GM12878 (cell line): ENCODE measurements at regions not wholly inside any gene's neighbourhood (a gene's known extent, or its start where the extent isn't known, plus 50 kb on each side); places are given as distances from the start of the nearest gene placed in this dataset.
A peak's percentile ranks its signal among the peaks of the same experiment; 100 is the strongest.

ENCODE experiments used
- ATAC-seq: fragments of 200-7000 bp; cut with Tn5 transposase; 3 replicates; pipeline ENCODE4 v1.9.1; 2020; ENCODE audit warnings: mild to moderate bottlenecking, moderate library complexity
- BruUV-seq: library from RNA; stranded (reverse); fragments of 400-500 nt; replicated peaks from 2 replicates; lab custom pipeline; 2021; lab: Mats Ljungman, UMichigan
- CTCF ChIA-PET: fragments of 300-600 bp; sonication (Branson Sonifier 250); formaldehyde crosslinking; extraction: SDS; loops from one replicate; lab custom pipeline; 2021; ENCODE audit warnings: inconsistent platforms; lab: Yijun Ruan, JAX
- POLR2A ChIA-PET: fragments of 350-600 bp; formaldehyde crosslinking; extraction: SDS; loops from one replicate; lab custom pipeline; 2021; ENCODE audit warnings: inconsistent platforms; lab: Charles Lee
- RAD21 ChIA-PET: fragments of 300-600 bp; sonication (Branson Sonifier 250); formaldehyde crosslinking; loops from one replicate; lab custom pipeline; 2023; ENCODE audit warnings: antibody characterized with exemption; ENCODE audit not compliant: unreplicated experiment; lab: Charles Lee
- SMC1A ChIA-PET: fragments of 300-600 bp; sonication (Branson Sonifier 250); formaldehyde crosslinking; loops from one replicate; lab custom pipeline; 2023; ENCODE audit not compliant: unreplicated experiment, uncharacterized antibody; lab: Charles Lee
- DNase-seq: peaks from one replicate; pipeline ENCODE4 v3.0.0-alpha.2; 2011; ENCODE audit warnings: low read depth, low spot score
- FAIRE-seq: peaks from 3 replicates; lab custom pipeline; 2011; peaks lifted over from hg19 to GRCh38; lab: Jason Lieb, UNC
- H2AFZ ChIP-seq: 2 replicates; pipeline ENCODE4 v1.6.0; 2011; ENCODE audit warnings: low read depth, low read length, control low read depth; ENCODE audit not compliant: control insufficient read depth
- H3K27ac ChIP-seq: 2 replicates; pipeline ENCODE4 v1.5.1; 2011; ENCODE audit warnings: control low read depth; ENCODE audit not compliant: control insufficient read depth, insufficient read depth
- H3K27me3 ChIP-seq, 2 experiments: replicated peaks in 1 of 2; 2 replicates each; pipeline versions ENCODE4 v1.6.0 to v1.6.1; 2011; ENCODE audit warnings: low read length in 1 of 2; ENCODE audit not compliant: control insufficient read depth in 2 of 2, insufficient read depth in 2 of 2
- H3K36me3 ChIP-seq, 2 experiments: 2 replicates each; pipeline ENCODE4 v1.5.1; 2011; ENCODE audit warnings: low read length in 1 of 2; ENCODE audit not compliant: control insufficient read depth in 2 of 2, insufficient read depth in 2 of 2
- H3K4me1 ChIP-seq: 2 replicates; pipeline ENCODE4 v1.6.1; 2011; ENCODE audit warnings: mild to moderate bottlenecking, low read length, moderate library complexity, mixed read lengths; ENCODE audit not compliant: control insufficient read depth, insufficient read depth
- H3K4me2 ChIP-seq: 2 replicates; pipeline ENCODE4 v1.6.0; 2011; ENCODE audit warnings: control low read depth; ENCODE audit not compliant: control insufficient read depth, insufficient read depth
- H3K4me3 ChIP-seq: fragments of 200-600 bp; sonication (generic); 2 replicates; pipeline ENCODE4 v1.5.1; 2016
- H3K79me2 ChIP-seq: 2 replicates; pipeline ENCODE4 v1.6.0; 2011; ENCODE audit warnings: low read length; ENCODE audit not compliant: control insufficient read depth, insufficient read depth
- H3K9ac ChIP-seq: 2 replicates; pipeline ENCODE4 v1.8.0; 2011; ENCODE audit warnings: low read length, control low read depth, mixed read lengths; ENCODE audit not compliant: control insufficient read depth, insufficient read depth
- H3K9me3 ChIP-seq: replicated peaks from 3 replicates; pipeline ENCODE4 v1.5.1; 2011; ENCODE audit warnings: mild to moderate bottlenecking, low read length; ENCODE audit not compliant: control insufficient read depth, insufficient read depth
- H4K20me1 ChIP-seq: 2 replicates; pipeline ENCODE4 v1.6.0; 2011; ENCODE audit not compliant: control insufficient read depth, insufficient read depth
- DPF2 ChIP-seq: fragments of 450-650 bp; IDR thresholded peaks from 2 replicates; pipeline ENCODE4 v1.6.1; 2017; ENCODE audit warnings: mild to moderate bottlenecking
- FOXM1 ChIP-seq: IDR thresholded peaks from 2 replicates; pipeline ENCODE4 v1.6.1; 2012; ENCODE audit warnings: low read depth, mild to moderate bottlenecking, inconsistent platforms, low read length, moderate library complexity
- HDAC2 ChIP-seq: fragments of 200-600 bp; sonication (generic); IDR thresholded peaks from 2 replicates; pipeline ENCODE4 v1.6.1; 2017
- IKZF1 ChIP-seq: fragments of 450-650 bp; conservative IDR thresholded peaks from 2 replicates; pipeline ENCODE4 v1.6.1; 2017; ENCODE audit warnings: antibody characterized with exemption, mild to moderate bottlenecking
- IKZF2 ChIP-seq, 2 experiments: fragments of 450-650 bp; IDR thresholded peaks; 2 replicates each; pipeline ENCODE4 v1.6.1; 2017; ENCODE audit warnings: mild to moderate bottlenecking in 2 of 2, moderate library complexity in 2 of 2
- MYB ChIP-seq: fragments of 150-350 bp; IDR thresholded peaks from 2 replicates; pipeline ENCODE4 v1.6.1; 2014; ENCODE audit warnings: mild to moderate bottlenecking, low read depth, low read length, borderline replicate concordance
- POLR2AphosphoS5 ChIP-seq: IDR thresholded peaks from 2 replicates; pipeline ENCODE4 v1.6.1; 2011; ENCODE audit warnings: mild to moderate bottlenecking, low read length, inconsistent platforms
- RUNX3 ChIP-seq: IDR thresholded peaks from 2 replicates; pipeline ENCODE4 v1.6.1; 2012; ENCODE audit warnings: low read length, inconsistent platforms
- SMAD1 ChIP-seq: fragments of 450-650 bp; IDR thresholded peaks from 2 replicates; pipeline ENCODE4 v1.6.1; 2018; ENCODE audit warnings: mild to moderate bottlenecking, low read depth; ENCODE audit not compliant: partially characterized antibody
- TAF1 ChIP-seq: IDR thresholded peaks from 2 replicates; pipeline ENCODE4 v1.6.1; 2011; ENCODE audit warnings: mild to moderate bottlenecking, low read depth, low read length, borderline replicate concordance
- ZBTB11 ChIP-seq: fragments of 450-650 bp; formaldehyde crosslinking; IDR thresholded peaks from 2 replicates; pipeline ENCODE4 v1.5.0; 2022; ENCODE audit warnings: mild to moderate bottlenecking, missing genetic modification characterization
- WGBS: methylation state at CpG from one replicate; pipeline ENCODE4 v1.1.6; 2016; ENCODE audit warnings: low lambda C conversion rate; ENCODE audit not compliant: insufficient replicate concordance, insufficient coverage; ENCODE audit errors: missing lambda C conversion rate; 5-methylcytosine and 5-hydroxymethylcytosine counted together
- in situ Hi-C: fragments of 300-500 bp; cut with MboI; formaldehyde crosslinking; loops from 9 replicates; pipeline ENCODE4 v1.14.3; 2018; ENCODE audit warnings: mixed read lengths
- intact Hi-C: fragments of 100-400 bp; cut with micrococcal nuclease; formaldehyde crosslinking; loops from one replicate; pipeline ENCODE4 v1.14.2; 2022; ENCODE audit not compliant: unreplicated experiment
- TF ChIP-seq, protein P1 (sequence below): IDR thresholded peaks from 2 replicates; pipeline ENCODE4 v1.6.1; 2012; ENCODE audit warnings: low read depth, low read length, improper control_type of control experiment
- TF ChIP-seq, protein P2 (sequence below): fragments of 450-650 bp; IDR thresholded peaks from 2 replicates; pipeline ENCODE4 v1.6.1; 2017; ENCODE audit warnings: mild to moderate bottlenecking, moderate library complexity

- TF ChIP-seq POLR2AphosphoS5: no peak
- TF ChIP-seq IKZF1: peak; percentile 58
- TF ChIP-seq SMAD1: peak; percentile 86
- TF ChIP-seq, protein P1, sequence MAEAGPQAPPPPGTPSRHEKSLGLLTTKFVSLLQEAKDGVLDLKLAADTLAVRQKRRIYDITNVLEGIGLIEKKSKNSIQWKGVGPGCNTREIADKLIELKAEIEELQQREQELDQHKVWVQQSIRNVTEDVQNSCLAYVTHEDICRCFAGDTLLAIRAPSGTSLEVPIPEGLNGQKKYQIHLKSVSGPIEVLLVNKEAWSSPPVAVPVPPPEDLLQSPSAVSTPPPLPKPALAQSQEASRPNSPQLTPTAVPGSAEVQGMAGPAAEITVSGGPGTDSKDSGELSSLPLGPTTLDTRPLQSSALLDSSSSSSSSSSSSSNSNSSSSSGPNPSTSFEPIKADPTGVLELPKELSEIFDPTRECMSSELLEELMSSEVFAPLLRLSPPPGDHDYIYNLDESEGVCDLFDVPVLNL: no peak
- no peak for TF ChIP-seq ZBTB11
- TF ChIP-seq MYB: no peak
- TF ChIP-seq FOXM1: no peak
Measured at GRCh38 chr13:31896427-31896826, 135.1 kb upstream of the FRY start (continued).

GRCh38 chr13:31898378-31899071 lies 133.0 kb upstream of the FRY start:
- Histone ChIP-seq H3K9ac (no peak overlapping the region), H3K27ac (no peak overlapping the region), H3K79me2 (no peaks in the 10 kb centered on the region), H3K9me3 (no peaks in the 10 kb centered on the region; the same call in 2 of the 3 replicates), H3K4me3 (no peak overlapping the region), H3K4me2 (no peak overlapping the region), H4K20me1 (no peaks in the 10 kb centered on the region), H2AFZ (no peak overlapping the region; the same call in 1 of the 2 replicates), H3K4me1 (peaks cover 3% of the 10 kb centered on the region; the same call in 1 of the 2 replicates), H3K27me3 (no peaks in the 10 kb centered on the region), H3K36me3 (no peaks in the 10 kb centered on the region)
- peak; percentile 36 for ATAC-seq
- ChIA-PET POLR2A (no interaction called here), CTCF (interaction anchor here (1.5 to 5.4 kb wide), 2 partner anchors 11 to 30 kb away, joined by 4 to 49 read pairs; no protein-coding TSS in a partner anchor), SMC1A (interaction anchor here (1.0 to 1.8 kb wide), 4 partner anchors 12 to 89 kb away, joined by 3 to 12 read pairs (median 3); no protein-coding TSS in a partner anchor), RAD21 (interaction anchor here (0.6 to 4.0 kb wide), 5 partner anchors 12 to 732 kb away, joined by 3 to 19 read pairs (median 6); no protein-coding TSS in a partner anchor)
- in situ Hi-C loops: no loop called here
- intact Hi-C loops: no loop called here
- no TSS peak for BruUV-seq
- no peak for DNase-seq
- FAIRE-seq: no peak
- WGBS: 40% methylated on average over 7 of the region's 9 CpGs
- TF ChIP-seq IKZF2 (IDR thresholded peaks at IDR 0.05) (peak in 1 of 2 experiments; percentile 28; a peak in 2 of 4 replicates), HDAC2 (no peak), TAF1 (no peak), RUNX3 (peak; percentile 27; the same call in 1 of the 2 replicates), DPF2 (peak; percentile 23; the same call in 1 of the 2 replicates)
- TF ChIP-seq, protein P2, sequence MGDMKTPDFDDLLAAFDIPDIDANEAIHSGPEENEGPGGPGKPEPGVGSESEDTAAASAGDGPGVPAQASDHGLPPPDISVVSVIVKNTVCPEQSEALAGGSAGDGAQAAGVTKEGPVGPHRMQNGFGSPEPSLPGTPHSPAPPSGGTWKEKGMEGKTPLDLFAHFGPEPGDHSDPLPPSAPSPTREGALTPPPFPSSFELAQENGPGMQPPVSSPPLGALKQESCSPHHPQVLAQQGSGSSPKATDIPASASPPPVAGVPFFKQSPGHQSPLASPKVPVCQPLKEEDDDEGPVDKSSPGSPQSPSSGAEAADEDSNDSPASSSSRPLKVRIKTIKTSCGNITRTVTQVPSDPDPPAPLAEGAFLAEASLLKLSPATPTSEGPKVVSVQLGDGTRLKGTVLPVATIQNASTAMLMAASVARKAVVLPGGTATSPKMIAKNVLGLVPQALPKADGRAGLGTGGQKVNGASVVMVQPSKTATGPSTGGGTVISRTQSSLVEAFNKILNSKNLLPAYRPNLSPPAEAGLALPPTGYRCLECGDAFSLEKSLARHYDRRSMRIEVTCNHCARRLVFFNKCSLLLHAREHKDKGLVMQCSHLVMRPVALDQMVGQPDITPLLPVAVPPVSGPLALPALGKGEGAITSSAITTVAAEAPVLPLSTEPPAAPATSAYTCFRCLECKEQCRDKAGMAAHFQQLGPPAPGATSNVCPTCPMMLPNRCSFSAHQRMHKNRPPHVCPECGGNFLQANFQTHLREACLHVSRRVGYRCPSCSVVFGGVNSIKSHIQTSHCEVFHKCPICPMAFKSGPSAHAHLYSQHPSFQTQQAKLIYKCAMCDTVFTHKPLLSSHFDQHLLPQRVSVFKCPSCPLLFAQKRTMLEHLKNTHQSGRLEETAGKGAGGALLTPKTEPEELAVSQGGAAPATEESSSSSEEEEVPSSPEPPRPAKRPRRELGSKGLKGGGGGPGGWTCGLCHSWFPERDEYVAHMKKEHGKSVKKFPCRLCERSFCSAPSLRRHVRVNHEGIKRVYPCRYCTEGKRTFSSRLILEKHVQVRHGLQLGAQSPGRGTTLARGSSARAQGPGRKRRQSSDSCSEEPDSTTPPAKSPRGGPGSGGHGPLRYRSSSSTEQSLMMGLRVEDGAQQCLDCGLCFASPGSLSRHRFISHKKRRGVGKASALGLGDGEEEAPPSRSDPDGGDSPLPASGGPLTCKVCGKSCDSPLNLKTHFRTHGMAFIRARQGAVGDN: peak; percentile 82
